ENCODE measurements at regions not wholly inside any gene's neighbourhood (a gene's known extent, or its start where the extent isn't known, plus 50 kb on each side); places are given as distances from the start of the nearest gene placed in this dataset.

- no peaks in the 10 kb centered on the region for H3K27me3 ChIP-seq (ENCODE audit: control insufficient read depth, insufficient read depth, low read length)
- no peak for DNase-seq
- no peak overlapping the region for H3K4me3 ChIP-seq (ENCODE audit: insufficient read depth, low read depth, low read length)
- no peaks in the 10 kb centered on the region for H3K36me3 ChIP-seq (replicated peaks; ENCODE audit: control insufficient read depth, insufficient read depth, low read length)
Measured at GRCh38 chr2:104016801-104017200, 837.1 kb upstream of the POU3F3 start.

- H3K36me3 ChIP-seq (replicated peaks; ENCODE audit: control insufficient read depth, insufficient read depth, low read length), result no peaks in the 10 kb centered on the region
- no peaks in the 10 kb centered on the region for H3K27me3 ChIP-seq (ENCODE audit: control insufficient read depth, insufficient read depth, low read length)
- no peak overlapping the region for H3K4me3 ChIP-seq (ENCODE audit: insufficient read depth, low read depth, low read length)
- no peak for DNase-seq
Measured at GRCh38 chr2:104023306-104023705, 830.6 kb upstream of the POU3F3 start.

- H3K27me3 ChIP-seq (ENCODE audit: control insufficient read depth, insufficient read depth, low read length), result no peaks in the 10 kb centered on the region
Measured at GRCh38 chr2:104023765-104024164, 830.1 kb upstream of the POU3F3 start.

GRCh38 chr2:104025295-104025694 lies 828.6 kb upstream of the POU3F3 start:
- no peak overlapping the region for H3K4me3 ChIP-seq (ENCODE audit: insufficient read depth, low read depth, low read length)
- H3K27me3 ChIP-seq (ENCODE audit: control insufficient read depth, insufficient read depth, low read length), result no peaks in the 10 kb centered on the region
- DNase-seq, result no peak
- no peaks in the 10 kb centered on the region for H3K36me3 ChIP-seq (replicated peaks; ENCODE audit: control insufficient read depth, insufficient read depth, low read length)

More at GRCh38 chr2:104023765-104024164, 830.1 kb upstream of the POU3F3 start:
- Histone ChIP-seq H3K36me3 (replicated peaks; ENCODE audit: control insufficient read depth, insufficient read depth, low read length) (no peaks in the 10 kb centered on the region), H3K4me3 (ENCODE audit: insufficient read depth, low read depth, low read length) (no peak overlapping the region)
- DNase-seq, result no peak

GRCh38 chr2:104026725-104027124 lies 827.2 kb upstream of the POU3F3 start:
- H3K4me3 ChIP-seq (ENCODE audit: insufficient read depth, low read depth, low read length), result no peak overlapping the region
- DNase-seq, result no peak
- no peaks in the 10 kb centered on the region for H3K36me3 ChIP-seq (replicated peaks; ENCODE audit: control insufficient read depth, insufficient read depth, low read length)
- H3K27me3 ChIP-seq (ENCODE audit: control insufficient read depth, insufficient read depth, low read length), result no peaks in the 10 kb centered on the region

GRCh38 chr2:104027321-104027720 lies 826.6 kb upstream of the POU3F3 start:
- Histone ChIP-seq H3K36me3 (replicated peaks; ENCODE audit: control insufficient read depth, insufficient read depth, low read length) (no peaks in the 10 kb centered on the region), H3K4me3 (ENCODE audit: insufficient read depth, low read depth, low read length) (no peak overlapping the region), H3K27me3 (ENCODE audit: control insufficient read depth, insufficient read depth, low read length) (no peaks in the 10 kb centered on the region)
- no peak for DNase-seq

GRCh38 chr2:104028061-104028460 lies 825.9 kb upstream of the POU3F3 start:
- H3K4me3 ChIP-seq (ENCODE audit: insufficient read depth, low read depth, low read length), result no peak overlapping the region
- no peak for DNase-seq
- no peaks in the 10 kb centered on the region for H3K36me3 ChIP-seq (replicated peaks; ENCODE audit: control insufficient read depth, insufficient read depth, low read length)
- no peaks in the 10 kb centered on the region for H3K27me3 ChIP-seq (ENCODE audit: control insufficient read depth, insufficient read depth, low read length)

GRCh38 chr2:104033399-104033798 lies 820.5 kb upstream of the POU3F3 start:
- no peak overlapping the region for H3K4me3 ChIP-seq (ENCODE audit: insufficient read depth, low read depth, low read length)
- no peak for DNase-seq
- H3K27me3 ChIP-seq (ENCODE audit: control insufficient read depth, insufficient read depth, low read length), result no peaks in the 10 kb centered on the region
- H3K36me3 ChIP-seq (replicated peaks; ENCODE audit: control insufficient read depth, insufficient read depth, low read length), result no peaks in the 10 kb centered on the region

- Histone ChIP-seq H3K4me3 (ENCODE audit: insufficient read depth, low read depth, low read length) (no peak overlapping the region), H3K36me3 (replicated peaks; ENCODE audit: control insufficient read depth, insufficient read depth, low read length) (no peaks in the 10 kb centered on the region), H3K27me3 (ENCODE audit: control insufficient read depth, insufficient read depth, low read length) (no peaks in the 10 kb centered on the region)
- DNase-seq, result no peak
Measured at GRCh38 chr2:104040771-104041170, 813.1 kb upstream of the POU3F3 start.

- DNase-seq, result no peak
- Histone ChIP-seq H3K36me3 (replicated peaks; ENCODE audit: control insufficient read depth, insufficient read depth, low read length) (no peaks in the 10 kb centered on the region), H3K27me3 (ENCODE audit: control insufficient read depth, insufficient read depth, low read length) (no peaks in the 10 kb centered on the region), H3K4me3 (ENCODE audit: insufficient read depth, low read depth, low read length) (no peak overlapping the region)
Measured at GRCh38 chr2:104041351-104041750, 812.6 kb upstream of the POU3F3 start.

GRCh38 chr2:104043864-104044263 lies 810.1 kb upstream of the POU3F3 start:
- Histone ChIP-seq H3K27me3 (ENCODE audit: control insufficient read depth, insufficient read depth, low read length) (no peaks in the 10 kb centered on the region), H3K4me3 (ENCODE audit: insufficient read depth, low read depth, low read length) (no peak overlapping the region), H3K36me3 (replicated peaks; ENCODE audit: control insufficient read depth, insufficient read depth, low read length) (no peaks in the 10 kb centered on the region)
- DNase-seq, result no peak

- H3K36me3 ChIP-seq (replicated peaks; ENCODE audit: control insufficient read depth, insufficient read depth, low read length), result no peaks in the 10 kb centered on the region
- H3K27me3 ChIP-seq (ENCODE audit: control insufficient read depth, insufficient read depth, low read length), result no peaks in the 10 kb centered on the region
- no peak overlapping the region for H3K4me3 ChIP-seq (ENCODE audit: insufficient read depth, low read depth, low read length)
- no peak for DNase-seq
Measured at GRCh38 chr2:104045071-104045470, 808.8 kb upstream of the POU3F3 start.

GRCh38 chr2:104046466-104046865 lies 807.4 kb upstream of the POU3F3 start:
- Histone ChIP-seq H3K4me3 (ENCODE audit: insufficient read depth, low read depth, low read length) (no peak overlapping the region), H3K27me3 (ENCODE audit: control insufficient read depth, insufficient read depth, low read length) (no peaks in the 10 kb centered on the region), H3K36me3 (replicated peaks; ENCODE audit: control insufficient read depth, insufficient read depth, low read length) (no peaks in the 10 kb centered on the region)
- no peak for DNase-seq

- Histone ChIP-seq H3K4me3 (ENCODE audit: insufficient read depth, low read depth, low read length) (no peak overlapping the region), H3K27me3 (ENCODE audit: control insufficient read depth, insufficient read depth, low read length) (no peaks in the 10 kb centered on the region), H3K36me3 (replicated peaks; ENCODE audit: control insufficient read depth, insufficient read depth, low read length) (no peaks in the 10 kb centered on the region)
- no peak for DNase-seq
Measured at GRCh38 chr2:104047516-104047915, 806.4 kb upstream of the POU3F3 start.

- H3K27me3 ChIP-seq (ENCODE audit: control insufficient read depth, insufficient read depth, low read length), result no peaks in the 10 kb centered on the region
- DNase-seq, result no peak
- H3K4me3 ChIP-seq (ENCODE audit: insufficient read depth, low read depth, low read length), result no peak overlapping the region
- H3K36me3 ChIP-seq (replicated peaks; ENCODE audit: control insufficient read depth, insufficient read depth, low read length), result no peaks in the 10 kb centered on the region
Measured at GRCh38 chr2:104049438-104049837, 804.5 kb upstream of the POU3F3 start.

- DNase-seq, result no peak
- Histone ChIP-seq H3K27me3 (ENCODE audit: control insufficient read depth, insufficient read depth, low read length) (no peaks in the 10 kb centered on the region), H3K4me3 (ENCODE audit: insufficient read depth, low read depth, low read length) (no peak overlapping the region), H3K36me3 (replicated peaks; ENCODE audit: control insufficient read depth, insufficient read depth, low read length) (no peaks in the 10 kb centered on the region)
Measured at GRCh38 chr2:104049981-104050380, 803.9 kb upstream of the POU3F3 start.
